NCI-H128 (cell line): ENCODE measurements at regions not wholly inside any gene's neighbourhood (a gene's known extent, or its start where the extent isn't known, plus 50 kb on each side); places are given as distances from the start of the nearest gene placed in this dataset.
"Not testable (repeated sequence)": the region's sequence is repeated elsewhere in the genome, so short reads cannot be mapped to it uniquely, and the experiment has no call there.

Experiments
- DNase-seq: peaks from one replicate; lab custom pipeline; 2025; ENCODE audit not compliant: unreplicated experiment; lab: John Stamatoyannopoulos, UW

GRCh38 chr13:62847520-62847919 lies 1431.9 kb upstream of the PCDH20 start:
- DNase-seq: no peak

GRCh38 chr13:62846302-62846701 lies 1430.7 kb upstream of the PCDH20 start:
- DNase-seq: no peak

- no peak for DNase-seq
These were observed 1423.7 kb upstream of the PCDH20 start for GRCh38 chr13:62839338-62839737.

- no peak for DNase-seq
These were observed 1423.3 kb upstream of the PCDH20 start for GRCh38 chr13:62838929-62839328.

- DNase-seq: no peak
These were observed 1422.2 kb upstream of the PCDH20 start for GRCh38 chr13:62837895-62838294.

- DNase-seq: no peak
These were observed 1413.8 kb upstream of the PCDH20 start for GRCh38 chr13:62829486-62829885.

GRCh38 chr13:62799931-62800436 lies 1384.3 kb upstream of the PCDH20 start:
- no peak for DNase-seq

- no peak for DNase-seq
These were observed 1383.4 kb upstream of the PCDH20 start for GRCh38 chr13:62799038-62799535.

- no peak for DNase-seq
These were observed 1378.2 kb upstream of the PCDH20 start for GRCh38 chr13:62793850-62794249.

GRCh38 chr13:62781866-62782265 lies 1366.2 kb upstream of the PCDH20 start:
- DNase-seq: no peak

- no peak for DNase-seq
These were observed 1363.5 kb upstream of the PCDH20 start for GRCh38 chr13:62779161-62779560.

- DNase-seq: no peak
These were observed 1351.8 kb upstream of the PCDH20 start for GRCh38 chr13:62767473-62767872.

GRCh38 chr13:62760724-62761123 lies 1345.1 kb upstream of the PCDH20 start:
- no peak for DNase-seq

GRCh38 chr13:62747629-62748028 lies 1332.0 kb upstream of the PCDH20 start:
- no peak for DNase-seq

- DNase-seq: no peak
These were observed 1331.5 kb upstream of the PCDH20 start for GRCh38 chr13:62747152-62747551.

GRCh38 chr13:62729746-62730145 lies 1314.1 kb upstream of the PCDH20 start:
- not testable (repeated sequence) for DNase-seq

GRCh38 chr13:62721893-62722292 lies 1306.2 kb upstream of the PCDH20 start:
- no peak for DNase-seq

GRCh38 chr13:62711948-62712347 lies 1296.3 kb upstream of the PCDH20 start:
- not testable (repeated sequence) for DNase-seq

GRCh38 chr13:62710787-62711186 lies 1295.1 kb upstream of the PCDH20 start:
- no peak for DNase-seq

- DNase-seq: no peak
These were observed 1290.4 kb upstream of the PCDH20 start for GRCh38 chr13:62706048-62706447.

GRCh38 chr13:62704875-62705274 lies 1289.2 kb upstream of the PCDH20 start:
- no peak for DNase-seq

- DNase-seq: no peak
These were observed 1286.9 kb upstream of the PCDH20 start for GRCh38 chr13:62702502-62702901.

GRCh38 chr13:62697701-62698100 lies 1282.1 kb upstream of the PCDH20 start:
- no peak for DNase-seq
